ENCODE measurements at regions not wholly inside any gene's neighbourhood (a gene's known extent, or its start where the extent isn't known, plus 50 kb on each side); places are given as distances from the start of the nearest gene placed in this dataset.

GRCh38 chr5:68533571-68534084, 318.1 kb downstream of the PIK3R1 start:
- TF ChIP-seq ZFP30 (CRISPR knock-in tag; IDR thresholded peaks at IDR 0.05) (no peak), PATZ1 (CRISPR knock-in tag; IDR thresholded peaks at IDR 0.05; ENCODE audit: borderline replicate concordance) (no peak), ZC3H10 (CRISPR knock-in tag; IDR thresholded peaks at IDR 0.05) (no peak), TOX (CRISPR knock-in tag; IDR thresholded peaks at IDR 0.05; ENCODE audit: borderline replicate concordance) (no peak), PPARA (CRISPR knock-in tag; IDR thresholded peaks at IDR 0.05; ENCODE audit: borderline replicate concordance) (no peak), ZNF70 (CRISPR knock-in tag; IDR thresholded peaks at IDR 0.05) (no peak), CSDC2 (CRISPR knock-in tag; IDR thresholded peaks at IDR 0.05) (no peak), ISL1 (CRISPR knock-in tag; IDR thresholded peaks at IDR 0.05) (no peak), ESRRG (CRISPR knock-in tag; IDR thresholded peaks at IDR 0.05) (no peak), ZFP3 (CRISPR knock-in tag; IDR thresholded peaks at IDR 0.05) (no peak), ARNTL (CRISPR knock-in tag; IDR thresholded peaks at IDR 0.05; ENCODE audit: borderline replicate concordance, low read depth) (no peak), SNAI2 (CRISPR knock-in tag; IDR thresholded peaks at IDR 0.05) (no peak), TSHZ2 (CRISPR knock-in tag; IDR thresholded peaks at IDR 0.05) (peak; percentile 53; the same call in 1 of the 2 replicates)

Data from SK-N-SH treated with all-trans-retinoic acid at 6 μM for 48 hours (cell line).